DMS153 (cell line): ENCODE measurements at regions not wholly inside any gene's neighbourhood (a gene's known extent, or its start where the extent isn't known, plus 50 kb on each side); places are given as distances from the start of the nearest gene placed in this dataset.

Experiments
- DNase-seq: peaks from one replicate; lab custom pipeline; 2025; lab: John Stamatoyannopoulos, UW

- no peak for DNase-seq
These were observed 339.3 kb upstream of the PFKP start for GRCh38 chr10:2728087-2728486.

- no peak for DNase-seq
These were observed 350.8 kb upstream of the PFKP start for GRCh38 chr10:2716596-2716995.

- no peak for DNase-seq
These were observed 352.8 kb upstream of the PFKP start for GRCh38 chr10:2714597-2714996.

GRCh38 chr10:2703953-2704352, 363.4 kb upstream of the PFKP start:
- DNase-seq, result no peak

DNA sequence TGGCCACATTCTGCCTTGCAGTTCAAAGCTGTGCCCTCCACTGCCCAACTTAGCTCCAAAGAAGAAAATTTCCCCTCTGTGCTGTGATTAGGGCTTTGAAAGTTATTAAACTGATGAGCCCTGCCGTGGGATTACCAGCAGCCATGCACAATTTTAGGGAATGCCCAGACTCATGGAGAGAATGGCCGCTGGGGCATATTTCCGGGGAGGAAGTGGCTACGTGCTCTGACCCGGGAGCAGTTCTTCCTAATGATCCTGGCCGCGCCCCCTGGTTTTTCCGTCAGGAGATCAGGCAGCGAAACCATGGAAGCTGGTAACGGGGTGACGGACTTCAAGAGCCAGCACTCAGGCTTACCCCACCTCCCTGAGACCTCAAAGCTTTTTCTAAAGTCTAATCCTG, 365.5 kb upstream of the PFKP start:
- no peak for DNase-seq

DNA sequence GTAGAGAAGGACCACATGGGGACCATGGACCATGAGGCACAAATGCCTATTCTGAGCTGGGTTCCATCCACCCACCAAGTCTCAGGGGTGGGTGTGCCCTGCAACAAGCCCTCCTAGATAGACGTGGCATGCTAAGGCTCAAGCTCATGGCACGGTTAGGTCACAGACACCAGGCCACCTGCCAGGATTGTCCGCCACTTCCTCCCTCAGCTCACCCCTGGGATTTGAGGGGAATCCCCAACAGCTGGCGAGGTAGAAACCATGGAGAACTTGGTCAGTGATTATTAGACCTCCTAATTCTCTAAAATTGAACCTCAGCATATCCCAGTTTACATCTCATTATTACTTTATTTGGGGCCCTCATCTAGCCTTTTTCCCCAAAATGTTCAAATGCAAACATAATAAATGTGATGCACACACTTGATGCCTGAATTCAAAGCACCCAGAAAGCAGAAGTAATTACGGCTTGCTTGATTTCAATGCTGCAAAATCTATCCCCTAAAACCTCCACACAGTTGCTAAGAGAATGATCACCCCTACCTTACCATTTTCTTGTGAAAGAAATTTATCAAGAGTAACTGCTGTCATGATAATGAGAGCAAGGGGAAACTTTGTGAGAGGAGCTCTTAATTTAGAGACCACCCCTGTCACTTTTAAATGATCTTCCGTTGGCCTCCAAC, 366.6 kb upstream of the PFKP start:
- no peak for DNase-seq

DNA sequence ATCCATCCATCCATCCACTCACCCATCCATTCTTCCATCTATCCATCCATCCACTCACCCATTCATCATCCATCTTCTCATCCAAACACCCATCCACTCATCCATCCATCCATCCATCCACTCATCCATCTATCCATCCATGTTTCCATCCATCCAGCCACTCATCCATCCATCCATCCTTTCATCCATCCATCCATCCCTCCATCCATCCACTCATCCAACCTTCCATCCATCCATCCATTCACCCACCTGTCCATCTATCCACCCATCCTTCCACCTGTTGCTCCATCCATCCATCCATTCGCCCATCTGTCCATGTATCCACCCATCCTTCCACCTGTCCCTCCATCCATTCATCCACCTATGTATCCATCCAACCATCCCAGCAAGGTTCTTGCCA, 378.4 kb upstream of the PFKP start:
- no peak for DNase-seq

DNA sequence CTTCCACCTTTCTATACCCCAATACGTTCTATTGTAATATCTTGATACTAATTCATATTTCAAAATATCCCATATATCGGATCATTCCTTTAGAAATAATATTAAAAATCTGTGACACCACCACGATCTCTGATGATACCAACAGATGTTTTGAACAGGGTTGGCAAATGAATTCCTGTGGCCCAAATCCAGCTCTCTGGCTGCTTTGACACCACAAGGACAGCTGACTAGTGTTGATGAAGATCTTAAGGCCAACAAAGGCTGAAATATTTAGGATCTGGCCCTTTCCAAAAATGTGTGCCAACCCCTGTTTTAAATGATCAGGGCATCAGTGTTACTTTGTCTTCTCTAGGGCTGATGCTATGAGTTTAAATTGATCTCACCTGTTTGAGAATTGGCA, 380.7 kb upstream of the PFKP start:
- DNase-seq, result no peak

GRCh38 chr10:2682491-2682890, 384.9 kb upstream of the PFKP start:
- DNase-seq, result no peak

GRCh38 chr10:2681891-2682290, 385.5 kb upstream of the PFKP start:
- DNase-seq, result no peak

DNA sequence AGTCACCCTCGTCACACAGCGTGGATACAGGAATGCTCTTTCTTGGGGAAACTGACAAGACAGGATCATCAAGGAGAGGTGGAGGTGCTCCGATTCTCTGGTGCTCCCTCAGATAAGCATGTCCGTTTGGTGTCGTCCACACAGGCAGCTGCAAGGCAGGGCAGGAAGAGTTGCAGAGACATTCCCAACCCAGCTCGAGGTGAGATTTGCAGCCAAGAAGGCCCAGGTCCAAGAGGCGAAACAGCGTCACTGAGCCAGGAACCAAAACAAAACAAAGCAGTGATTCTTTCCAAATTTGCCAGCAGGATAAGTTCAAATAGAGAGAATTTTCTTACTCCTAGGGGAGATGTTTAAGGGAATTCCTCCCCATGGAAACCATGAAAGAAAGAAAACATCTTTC, 386.5 kb upstream of the PFKP start:
- DNase-seq, result no peak

DNA sequence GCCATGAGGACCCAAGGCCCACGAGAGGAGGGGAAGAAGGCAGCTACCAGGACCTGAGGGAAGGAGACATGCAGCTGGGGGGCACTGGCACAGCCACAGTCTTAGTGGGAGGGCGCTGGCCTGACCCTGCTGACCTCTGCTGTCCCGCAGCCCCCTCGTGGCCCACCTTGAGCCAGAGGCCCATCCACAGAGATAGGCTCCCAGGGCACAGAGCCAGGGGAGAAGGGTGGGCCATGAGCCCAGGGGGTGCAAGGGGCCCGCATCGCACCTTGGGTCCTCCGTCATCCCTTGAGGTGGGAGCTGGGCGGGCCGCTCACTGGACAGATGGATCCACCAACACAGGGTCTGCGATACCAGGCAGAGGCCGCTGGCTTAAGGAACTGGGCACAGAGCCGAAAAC, 387.7 kb upstream of the PFKP start:
- no peak for DNase-seq

DNA sequence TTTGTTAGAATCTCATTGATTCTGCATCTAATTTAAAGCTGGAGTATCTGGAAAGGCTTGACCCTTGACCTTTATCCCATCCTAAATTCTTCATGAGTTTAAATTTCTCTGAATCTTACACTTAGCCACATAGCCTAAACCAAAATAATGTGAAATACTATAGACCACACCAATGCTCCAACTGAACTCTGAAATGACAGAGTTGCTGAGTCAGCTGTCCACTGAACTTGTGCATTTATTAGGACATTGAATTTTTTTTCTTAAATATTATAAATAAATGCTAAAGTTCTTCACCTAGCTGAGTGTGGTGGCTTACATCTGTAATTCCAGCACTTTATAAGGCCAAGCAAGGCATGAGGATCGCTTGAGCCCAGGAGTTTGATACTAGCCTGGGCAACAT, 390.9 kb upstream of the PFKP start:
- no peak for DNase-seq

DNA sequence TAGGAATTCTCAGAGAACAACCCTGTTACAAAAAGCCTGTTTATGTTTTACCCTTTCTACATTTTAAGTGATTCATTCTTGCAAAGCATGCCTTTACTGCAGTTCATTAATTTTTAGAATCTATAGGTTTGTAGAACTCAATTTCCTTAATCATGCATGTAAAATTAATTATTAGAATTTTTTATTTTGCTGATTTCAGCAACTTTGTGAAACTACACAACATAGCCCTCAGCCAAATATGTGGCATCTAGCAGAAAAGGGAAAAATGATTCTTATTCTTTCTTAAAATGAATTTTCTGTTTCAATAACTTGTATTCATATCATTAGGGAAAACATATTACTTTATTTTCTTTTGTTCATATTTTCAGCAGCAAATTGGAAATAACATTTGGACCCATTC, 392.9 kb upstream of the PFKP start:
- no peak for DNase-seq

- DNase-seq, result no peak
These were observed 396.5 kb upstream of the PFKP start for GRCh38 chr10:2670864-2671263.

- DNase-seq, result no peak
These were observed 401.6 kb upstream of the PFKP start for GRCh38 chr10:2665772-2666171.

DNA sequence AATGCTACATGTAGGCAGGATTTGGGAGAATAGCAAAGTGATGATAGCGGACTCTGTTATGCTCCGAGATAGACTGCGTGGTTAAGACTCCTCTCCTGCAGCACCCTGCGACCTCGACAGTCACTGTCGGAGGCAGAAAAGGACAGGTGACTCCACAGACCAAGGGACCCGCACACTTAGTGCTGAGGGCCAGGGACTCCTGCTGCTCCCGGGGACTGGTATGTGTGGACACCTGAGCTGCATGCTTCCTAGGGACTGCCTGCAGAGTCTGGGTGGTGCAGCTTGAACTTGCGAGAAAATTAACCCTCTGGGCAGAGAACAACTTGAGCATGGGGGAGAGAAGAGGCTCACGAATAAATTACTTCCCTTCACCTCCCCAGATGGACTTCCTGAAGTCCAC, 407.1 kb upstream of the PFKP start:
- no peak for DNase-seq

DNA sequence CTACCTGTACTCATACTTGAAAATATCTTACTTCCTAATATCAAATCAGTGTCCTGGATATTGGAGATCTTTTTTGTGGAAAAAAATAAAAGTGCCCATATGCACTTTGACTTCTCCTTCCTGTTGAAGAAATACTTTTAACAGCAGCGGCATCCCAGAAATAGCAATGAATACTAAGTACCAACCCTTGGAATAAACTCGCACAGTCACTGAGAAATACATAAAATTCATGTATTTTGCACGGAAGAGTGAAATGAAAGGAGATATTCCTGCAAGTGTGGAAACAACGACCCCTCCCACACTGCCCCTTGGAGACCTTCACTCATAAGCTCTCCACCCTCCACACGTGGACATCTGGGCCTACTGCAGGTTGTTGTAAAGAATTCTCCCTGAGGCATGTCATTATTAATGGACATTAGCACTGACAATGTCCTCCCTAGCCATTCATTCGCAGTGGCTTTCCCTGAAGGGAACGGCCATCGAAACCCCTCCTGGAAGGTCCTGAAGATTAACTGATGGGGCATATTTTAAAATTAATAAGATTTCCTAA, 407.6 kb upstream of the PFKP start:
- no peak for DNase-seq

DNA sequence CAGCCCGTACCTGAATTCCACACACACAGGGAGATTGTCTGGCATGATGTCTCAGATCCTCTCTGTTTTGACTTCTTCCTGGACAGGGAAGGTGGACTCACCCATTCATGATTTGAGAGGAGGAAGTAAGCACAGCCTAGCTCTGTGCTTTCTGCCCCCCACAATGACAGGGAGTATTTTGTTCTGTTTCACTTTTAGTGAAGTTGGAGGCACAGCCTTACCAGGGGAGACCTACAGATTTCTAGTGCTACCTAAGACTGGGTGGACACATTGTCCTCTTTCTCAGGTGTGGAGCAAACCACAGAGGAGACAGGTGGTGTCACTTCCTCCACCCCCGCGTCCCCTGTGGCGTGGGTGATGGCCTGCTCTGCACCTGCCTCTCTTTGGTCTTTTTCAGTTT, 408.6 kb upstream of the PFKP start:
- DNase-seq, result no peak

- DNase-seq, result no peak
These were observed 417.0 kb upstream of the PFKP start for GRCh38 chr10:2650328-2650727.

DNA sequence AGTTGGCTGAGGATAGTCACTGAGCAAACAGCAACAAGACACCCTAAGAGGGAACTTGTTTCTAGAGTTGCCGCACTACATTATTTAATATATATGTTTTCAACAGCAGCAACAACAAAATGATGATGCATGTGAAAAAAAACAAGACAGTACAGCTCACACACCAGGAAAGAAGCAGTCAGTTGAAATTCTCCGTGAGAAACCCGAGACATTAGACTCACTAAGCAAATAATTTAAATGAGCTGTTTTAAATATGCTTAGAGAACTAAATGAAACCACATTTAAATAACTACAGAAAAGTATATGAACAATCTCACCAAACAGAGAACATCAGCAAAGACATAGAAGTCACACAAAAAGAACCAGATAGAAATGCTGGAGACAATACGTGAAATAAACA, 426.3 kb upstream of the PFKP start:
- no peak for DNase-seq

- DNase-seq, result no peak
These were observed 433.7 kb upstream of the PFKP start for GRCh38 chr10:2633630-2634029.

GRCh38 chr10:2631557-2632205, 435.7 kb upstream of the PFKP start:
- no peak for DNase-seq

DNA sequence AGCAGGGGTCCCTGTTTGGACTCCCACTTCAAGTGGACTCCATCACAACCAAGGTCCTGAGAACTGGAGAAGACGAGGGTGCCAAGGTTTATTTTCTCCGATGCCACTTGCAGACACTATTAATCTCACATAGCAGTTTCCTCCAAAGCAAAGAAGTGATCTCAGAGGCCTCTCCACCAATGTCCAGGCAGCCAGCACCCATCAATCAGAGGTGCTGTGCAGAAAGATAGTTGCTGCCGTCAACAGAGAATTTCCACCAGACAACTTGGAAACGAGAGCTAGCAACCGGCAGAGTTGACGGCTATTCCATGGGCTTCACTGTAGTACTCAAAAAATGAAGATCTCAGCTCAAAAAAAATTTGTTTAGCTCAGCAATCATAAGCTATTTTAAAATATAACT, 438.6 kb upstream of the PFKP start:
- DNase-seq, result no peak
